HG02678 (cell line): ENCODE measurements at regions not wholly inside any gene's neighbourhood (a gene's known extent, or its start where the extent isn't known, plus 50 kb on each side); places are given as distances from the start of the nearest gene placed in this dataset.

ENCODE experiments used
- ATAC-seq: cut with Tn5 transposase; IDR thresholded peaks from one replicate; pipeline ENCODE4 v1.9.1; 2021; ENCODE audit warnings: mild to moderate bottlenecking, moderate library complexity; ENCODE audit not compliant: unreplicated experiment

DNA sequence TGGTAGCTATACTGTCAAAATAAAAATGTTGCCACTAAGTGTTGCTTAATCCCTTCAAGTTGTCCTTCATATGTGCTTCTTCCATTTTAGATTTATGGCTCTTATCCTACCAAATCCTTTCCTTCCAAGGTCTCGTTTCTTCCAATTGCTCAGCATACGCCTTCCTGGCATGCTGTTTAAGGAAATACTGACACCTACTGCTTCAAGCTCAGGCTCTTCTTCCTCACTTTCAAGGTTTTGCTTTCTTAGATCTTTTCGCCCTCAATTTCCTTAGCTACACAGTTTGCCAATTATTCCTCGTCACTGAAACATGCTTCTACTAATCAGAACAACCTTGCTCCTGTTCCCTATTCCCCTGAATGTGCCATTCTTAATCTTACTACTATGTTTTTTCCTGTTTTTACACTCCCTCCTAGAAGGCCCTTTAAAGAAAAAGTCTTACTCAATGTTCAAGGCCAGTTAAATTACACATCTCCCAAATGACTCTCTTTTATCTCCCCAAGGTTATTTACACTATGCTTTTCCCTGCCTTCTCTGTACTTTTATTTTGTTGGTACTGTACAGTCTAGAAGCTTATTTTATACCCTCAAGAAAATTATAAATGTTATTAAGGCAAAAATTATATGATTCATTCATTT lies 343.1 kb downstream of the MZT1 start:
- ATAC-seq, result no peak

GRCh38 chr13:72383646-72384045 lies 343.8 kb downstream of the MZT1 start:
- ATAC-seq, result no peak

DNA sequence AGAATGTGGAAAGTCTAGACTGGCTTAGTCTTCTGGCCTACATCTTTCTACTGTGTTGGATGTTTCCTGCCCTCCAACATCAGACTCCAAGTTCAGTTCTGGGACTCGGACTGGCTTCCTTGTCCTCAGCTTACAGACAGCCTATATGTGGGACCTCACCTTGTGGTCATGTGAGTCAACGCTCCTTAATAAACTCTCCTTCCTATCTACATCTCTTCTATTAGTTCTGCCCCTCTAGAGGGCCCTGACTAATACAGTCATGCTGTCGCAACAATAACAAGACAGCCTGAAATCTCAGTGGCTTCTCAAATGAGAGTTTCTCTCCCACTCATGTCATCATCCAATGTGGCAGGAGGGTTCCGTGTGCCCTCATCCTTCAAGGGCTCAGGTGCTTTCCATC lies 347.8 kb downstream of the MZT1 start:
- ATAC-seq, result no peak

DNA sequence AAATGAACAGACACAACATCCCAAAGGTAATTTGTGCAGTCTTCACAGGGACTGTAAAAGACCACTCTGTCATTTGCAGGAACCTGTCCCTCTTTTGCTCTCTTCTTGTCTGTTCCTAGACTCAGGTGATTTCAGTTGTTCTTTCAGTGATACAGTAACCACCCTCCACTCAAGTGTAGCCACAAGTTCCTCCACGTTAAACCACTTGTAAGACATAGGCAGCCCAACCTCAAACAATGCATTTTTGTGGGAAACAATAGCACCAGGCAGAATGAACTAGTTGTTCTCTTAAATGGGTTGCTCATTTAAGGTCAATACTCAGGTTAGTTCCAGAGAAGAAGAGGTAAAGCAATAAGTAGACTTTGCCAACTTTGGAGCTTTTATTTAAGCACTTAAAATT lies 359.4 kb downstream of the MZT1 start:
- no peak for ATAC-seq

GRCh38 chr13:72346716-72347115 lies 380.7 kb downstream of the MZT1 start:
- no peak for ATAC-seq

DNA sequence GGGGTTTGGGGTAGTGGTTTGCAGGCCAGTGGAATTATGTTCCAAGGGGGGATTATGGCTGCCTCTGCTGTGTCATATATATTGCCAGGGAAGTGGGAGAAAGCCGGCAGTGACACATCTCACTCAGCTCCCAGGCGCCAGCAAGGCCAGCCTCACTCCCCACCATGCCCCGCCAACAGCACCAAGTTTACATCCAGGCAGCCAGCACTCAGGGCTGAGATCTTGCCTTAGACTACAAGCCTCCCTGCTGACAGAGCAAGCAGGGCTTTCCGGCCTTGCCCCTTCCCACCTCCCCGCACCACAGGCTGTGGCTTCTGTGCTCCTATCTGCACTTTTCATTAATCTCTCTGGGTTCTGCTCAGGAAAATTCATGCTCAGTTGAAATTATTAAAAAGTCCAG lies 385.1 kb downstream of the MZT1 start:
- no peak for ATAC-seq

GRCh38 chr13:72341904-72342303 lies 385.5 kb downstream of the MZT1 start:
- ATAC-seq, result no peak

GRCh38 chr13:72317346-72318109 lies 409.9 kb downstream of the MZT1 start:
- ATAC-seq, result no peak

DNA sequence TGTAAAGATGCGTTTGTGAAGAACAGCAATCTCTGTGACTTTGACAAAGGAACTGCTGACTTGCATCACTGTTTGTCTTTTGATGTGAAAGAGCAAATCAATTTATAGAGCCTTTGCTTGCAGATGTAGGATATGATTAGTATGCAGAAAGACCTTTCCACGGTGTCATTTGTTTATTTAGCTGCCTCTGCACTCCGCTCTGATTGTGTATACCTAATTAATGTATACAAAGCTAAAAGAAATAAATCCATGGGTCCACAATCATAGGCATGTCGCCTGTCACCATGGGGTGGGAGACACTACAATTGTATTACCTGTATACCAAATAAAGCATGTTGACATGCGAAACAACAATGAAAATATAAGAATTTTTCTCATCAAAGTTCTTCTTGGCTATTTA lies 410.7 kb downstream of the MZT1 start:
- ATAC-seq, result no peak

GRCh38 chr13:72315312-72315711 lies 412.1 kb downstream of the MZT1 start:
- ATAC-seq, result no peak

GRCh38 chr13:72314210-72314609 lies 413.2 kb downstream of the MZT1 start:
- no peak for ATAC-seq

DNA sequence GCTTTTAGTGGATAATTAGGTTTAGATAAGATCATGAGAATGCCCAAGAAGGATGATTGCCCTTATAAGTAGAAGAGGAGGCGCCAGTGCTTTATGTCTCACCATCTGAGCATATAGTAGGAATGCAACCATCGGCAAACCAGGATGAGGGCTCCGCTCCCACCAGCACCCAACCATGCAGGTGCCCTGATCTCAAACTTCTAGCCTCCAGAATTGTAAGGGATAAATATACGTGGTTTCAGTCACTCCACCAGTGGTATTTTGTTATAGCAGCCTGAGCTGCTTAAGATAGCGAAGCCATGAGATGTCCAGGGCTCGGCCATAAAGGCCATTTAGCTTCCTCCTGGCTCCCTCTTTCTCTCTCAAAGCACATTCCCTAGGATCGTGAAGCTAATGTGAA lies 413.9 kb downstream of the MZT1 start:
- no peak for ATAC-seq

GRCh38 chr13:72303941-72304746 lies 423.3 kb downstream of the MZT1 start:
- no peak for ATAC-seq

- no peak for ATAC-seq
Observed at GRCh38 chr13:72296246-72296645, 429.2 kb upstream of the DACH1 start.

GRCh38 chr13:72295153-72295552 lies 428.1 kb upstream of the DACH1 start:
- no peak for ATAC-seq

GRCh38 chr13:72293206-72293605 lies 426.2 kb upstream of the DACH1 start:
- ATAC-seq, result no peak

DNA sequence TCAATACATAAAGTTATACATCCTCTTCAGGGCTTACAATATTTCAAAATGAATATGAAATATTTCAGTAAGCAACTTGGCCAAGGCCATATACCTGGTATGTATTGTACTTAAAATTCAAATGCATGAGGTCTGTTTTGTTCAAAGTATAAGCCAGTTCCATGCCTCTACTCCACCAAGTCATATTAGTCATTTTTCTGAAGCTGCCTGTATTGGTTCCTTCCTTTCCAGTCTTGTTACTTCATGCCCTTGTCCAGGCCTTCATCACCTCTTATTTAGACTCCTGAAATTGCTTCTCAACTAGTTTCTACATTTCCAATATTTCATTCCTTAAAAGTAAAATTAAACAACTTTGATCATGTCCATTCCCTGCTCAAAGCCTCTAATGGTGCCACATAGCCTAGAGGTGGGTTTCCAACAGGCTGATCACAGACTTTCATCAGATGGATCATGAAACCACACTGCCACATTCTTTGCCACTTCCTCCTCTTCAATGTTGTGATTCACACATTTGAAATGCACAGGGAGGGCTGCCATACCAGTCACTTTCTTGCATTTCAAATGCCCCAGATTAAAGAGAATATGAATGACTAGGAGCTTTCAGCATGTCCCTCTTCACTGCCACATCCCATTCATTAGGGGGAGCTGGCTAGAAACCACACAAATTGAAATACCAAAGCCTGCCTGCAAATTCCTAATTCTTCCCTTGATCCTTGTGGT lies 424.1 kb upstream of the DACH1 start:
- no peak for ATAC-seq

GRCh38 chr13:72286421-72286820 lies 419.4 kb upstream of the DACH1 start:
- no peak for ATAC-seq

GRCh38 chr13:72284791-72285190 lies 417.8 kb upstream of the DACH1 start:
- no peak for ATAC-seq

- ATAC-seq, result no peak
Observed at GRCh38 chr13:72261732-72262131, 394.7 kb upstream of the DACH1 start.

DNA sequence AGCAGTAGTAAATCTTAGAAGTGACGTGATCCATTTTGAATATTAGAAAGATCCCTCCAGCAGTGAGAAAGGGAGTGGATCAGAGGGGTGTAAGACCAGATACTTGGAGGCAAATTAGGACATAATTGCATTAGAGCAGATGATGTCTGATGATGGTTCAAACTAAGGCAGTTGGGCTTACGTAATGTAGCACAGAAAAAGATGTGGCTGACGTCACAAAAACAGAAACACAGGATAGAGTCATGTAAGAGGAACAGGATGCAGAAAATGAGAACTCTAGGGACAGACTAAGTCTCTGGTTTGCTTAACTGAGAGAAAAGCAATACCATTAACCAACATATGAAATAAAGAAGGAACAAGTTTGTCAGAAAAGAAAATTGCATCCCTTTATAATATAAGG lies 392.5 kb upstream of the DACH1 start:
- no peak for ATAC-seq
